AG04450 (cell line): ENCODE measurements at regions not wholly inside any gene's neighbourhood (a gene's known extent, or its start where the extent isn't known, plus 50 kb on each side); places are given as distances from the start of the nearest gene placed in this dataset.

Source experiments
- CTCF ChIA-PET: fragments of 300-600, 350-600 bp; formaldehyde crosslinking; extraction: SDS; loops from one replicate; lab custom pipeline; 2022; ENCODE audit warnings: antibody characterized with exemption, inconsistent platforms; lab: Charles Lee
- POLR2A ChIA-PET: fragments of 350-600 bp; formaldehyde crosslinking; extraction: SDS; loops from one replicate; lab custom pipeline; 2021; ENCODE audit warnings: antibody characterized with exemption, inconsistent platforms; lab: Yijun Ruan, JAX
- DNase-seq: peaks from one replicate; pipeline ENCODE4 v3.0.0-alpha.2; 2011; ENCODE audit warnings: low read depth, low spot score
- H3K27ac ChIP-seq: one replicate; pipeline ENCODE4 v1.5.1; 2012; ENCODE audit warnings: low read depth, low read length, control low read depth
- H3K27me3 ChIP-seq: one replicate; pipeline ENCODE4 v1.6.0; 2012; ENCODE audit warnings: low read length; ENCODE audit not compliant: control insufficient read depth, insufficient read depth
- H3K4me3 ChIP-seq: 2 replicates; pipeline ENCODE4 v1.5.1; 2011; ENCODE audit warnings: mild to moderate bottlenecking, low read depth, low read length, control low read depth
- H3K9me3 ChIP-seq: 2 replicates; pipeline ENCODE4 v1.5.1; 2012; ENCODE audit warnings: low read length; ENCODE audit not compliant: control insufficient read depth, insufficient read depth
- TF ChIP-seq, protein P1 (sequence below): IDR thresholded peaks from 2 replicates; pipeline ENCODE4 v1.5.1; 2011; ENCODE audit warnings: low read depth, low read length, control low read depth, inconsistent platforms

DNA sequence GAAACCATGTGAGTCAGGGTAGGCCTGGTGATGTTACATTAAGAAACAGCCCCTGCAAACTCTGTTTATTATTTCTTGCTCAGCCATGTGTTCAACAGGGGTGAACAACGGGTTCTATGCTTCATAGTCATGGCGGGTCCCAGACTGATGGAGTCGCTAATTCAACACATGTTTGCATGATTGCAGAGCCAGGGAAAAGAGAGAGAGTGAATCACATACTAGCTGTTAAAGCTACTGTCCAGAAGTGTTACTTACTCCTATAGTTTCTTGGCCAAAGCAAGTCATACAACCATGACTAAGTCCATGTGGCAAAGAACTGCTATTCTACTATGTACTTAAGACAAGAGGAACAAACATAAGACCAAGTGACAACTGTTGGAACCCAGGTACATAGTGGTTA is 241.2 kb upstream of the SKOR2 start:
- no peak for DNase-seq
- TF ChIP-seq, protein P1, sequence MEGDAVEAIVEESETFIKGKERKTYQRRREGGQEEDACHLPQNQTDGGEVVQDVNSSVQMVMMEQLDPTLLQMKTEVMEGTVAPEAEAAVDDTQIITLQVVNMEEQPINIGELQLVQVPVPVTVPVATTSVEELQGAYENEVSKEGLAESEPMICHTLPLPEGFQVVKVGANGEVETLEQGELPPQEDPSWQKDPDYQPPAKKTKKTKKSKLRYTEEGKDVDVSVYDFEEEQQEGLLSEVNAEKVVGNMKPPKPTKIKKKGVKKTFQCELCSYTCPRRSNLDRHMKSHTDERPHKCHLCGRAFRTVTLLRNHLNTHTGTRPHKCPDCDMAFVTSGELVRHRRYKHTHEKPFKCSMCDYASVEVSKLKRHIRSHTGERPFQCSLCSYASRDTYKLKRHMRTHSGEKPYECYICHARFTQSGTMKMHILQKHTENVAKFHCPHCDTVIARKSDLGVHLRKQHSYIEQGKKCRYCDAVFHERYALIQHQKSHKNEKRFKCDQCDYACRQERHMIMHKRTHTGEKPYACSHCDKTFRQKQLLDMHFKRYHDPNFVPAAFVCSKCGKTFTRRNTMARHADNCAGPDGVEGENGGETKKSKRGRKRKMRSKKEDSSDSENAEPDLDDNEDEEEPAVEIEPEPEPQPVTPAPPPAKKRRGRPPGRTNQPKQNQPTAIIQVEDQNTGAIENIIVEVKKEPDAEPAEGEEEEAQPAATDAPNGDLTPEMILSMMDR: no peak
- Histone ChIP-seq H3K9me3 (peaks cover 30% of the 10 kb centered on the region), H3K27ac (no peak overlapping the region), H3K27me3 (no peaks in the 10 kb centered on the region), H3K4me3 (no peak overlapping the region)
- ChIA-PET POLR2A (no interaction called here), CTCF (no interaction called here)

DNA sequence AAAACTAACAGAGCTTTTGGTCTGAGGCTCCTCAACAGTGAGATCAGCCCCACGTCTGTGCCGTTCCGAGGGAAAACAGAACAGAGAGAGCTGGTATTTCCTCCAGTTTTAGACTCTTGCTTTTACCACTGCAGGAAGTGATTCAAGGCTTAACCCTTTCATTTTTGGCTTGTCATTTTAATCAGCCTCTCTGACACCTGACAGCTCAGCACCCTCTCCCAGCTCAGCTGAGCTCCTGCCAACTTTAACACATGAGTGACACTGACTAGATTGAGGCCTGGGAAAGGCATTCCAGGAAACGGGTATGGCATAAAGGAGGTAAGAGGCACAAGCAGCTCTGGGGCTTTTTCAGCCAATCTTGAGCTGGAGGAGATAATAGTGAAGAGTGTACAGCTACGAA is 239.4 kb upstream of the SKOR2 start:
- Histone ChIP-seq H3K9me3 (peaks cover 31% of the 10 kb centered on the region), H3K4me3 (no peak overlapping the region), H3K27me3 (no peaks in the 10 kb centered on the region), H3K27ac (no peak overlapping the region)
- TF ChIP-seq, protein P1: no peak
- CTCF ChIA-PET: no interaction called here
- DNase-seq: no peak
- POLR2A ChIA-PET: no interaction called here

- CTCF ChIA-PET: no interaction called here
Observed at GRCh38 chr18:47485221-47485797, 233.8 kb upstream of the SKOR2 start.

GRCh38 chr18:47484068-47484467 is 232.6 kb upstream of the SKOR2 start:
- DNase-seq: no peak
- H3K4me3 ChIP-seq: no peak overlapping the region
- no peaks in the 10 kb centered on the region for H3K27me3 ChIP-seq
- TF ChIP-seq, protein P1: no peak
- peaks cover 49% of the 10 kb centered on the region for H3K9me3 ChIP-seq
- CTCF ChIA-PET: interaction anchor here (0.7 kb wide), 1 partner anchor 108 kb away, joined by 3 read pairs; no protein-coding TSS in a partner anchor
- POLR2A ChIA-PET: no interaction called here
- H3K27ac ChIP-seq: no peak overlapping the region

More at GRCh38 chr18:47485221-47485797, 233.8 kb upstream of the SKOR2 start:
- no peak overlapping the region for H3K27ac ChIP-seq
- H3K27me3 ChIP-seq: no peaks in the 10 kb centered on the region
- TF ChIP-seq, protein P1: no peak
- H3K9me3 ChIP-seq: peaks cover 45% of the 10 kb centered on the region
- POLR2A ChIA-PET: no interaction called here
- no peak overlapping the region for H3K4me3 ChIP-seq
- DNase-seq: no peak

DNA sequence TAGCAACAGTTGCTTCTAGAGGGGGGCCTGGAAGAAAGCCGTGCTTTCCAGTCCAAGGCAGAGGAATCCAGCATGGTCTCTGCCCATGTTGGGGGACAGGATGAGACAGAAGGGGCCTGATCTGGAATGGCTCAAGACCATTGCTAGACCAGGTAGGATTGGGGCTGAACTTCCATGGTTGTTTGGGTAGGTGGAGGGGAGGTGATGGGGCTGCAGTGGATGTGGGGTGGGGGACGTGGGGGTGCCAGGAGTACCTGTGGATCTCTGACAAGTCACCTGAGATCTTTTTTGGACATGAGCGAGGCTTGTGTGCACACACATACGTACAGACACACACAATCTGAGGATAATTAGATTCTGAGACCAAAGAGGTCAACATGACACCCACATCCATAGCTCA is 228.7 kb upstream of the SKOR2 start:
- no peak overlapping the region for H3K4me3 ChIP-seq
- POLR2A ChIA-PET: no interaction called here
- H3K27me3 ChIP-seq: no peaks in the 10 kb centered on the region
- H3K27ac ChIP-seq: no peak overlapping the region
- CTCF ChIA-PET: no interaction called here
- DNase-seq: no peak
- peaks cover 39% of the 10 kb centered on the region for H3K9me3 ChIP-seq
- TF ChIP-seq, protein P1: no peak
